Thyroid gland (tissue), 4 donors: ENCODE measurements at regions not wholly inside any gene's neighbourhood (a gene's known extent, or its start where the extent isn't known, plus 50 kb on each side); places are given as distances from the start of the nearest gene placed in this dataset.

Experiments used
- DNase-seq, 2 donors: peaks; one replicate each; pipeline ENCODE4 v3.0.0-alpha.2; 2019
- H3K27ac ChIP-seq, 3 donors: fragments of 200-600 bp; sonication (generic); 1 replicate in 2 of 3; 2 replicates in 1 of 3; pipeline ENCODE4 v1.5.1; 2016 to 2019; ENCODE audit warnings: mild to moderate bottlenecking in 1 of 3, moderate library complexity in 1 of 3
- H3K27me3 ChIP-seq: fragments of 200-600 bp; sonication (generic); one replicate; pipeline ENCODE4 v1.5.1; 2019
- H3K36me3 ChIP-seq, 2 donors: fragments of 200-600 bp; sonication (generic); one replicate each; pipeline ENCODE4 v1.5.1; 2016 to 2019
- H3K4me1 ChIP-seq, 2 donors: fragments of 200-600 bp; sonication (generic); one replicate each; pipeline ENCODE4 v1.5.1; 2017 to 2019
- H3K4me3 ChIP-seq, 3 donors: fragments of 200-600 bp; sonication (generic); replicated peaks in 1 of 3; 1 replicate in 2 of 3; 2 replicates in 1 of 3; pipeline ENCODE4 v1.5.1; 2016; ENCODE audit warnings: mild to moderate bottlenecking in 1 of 3
- H3K9me3 ChIP-seq: fragments of 200-600 bp; sonication (generic); one replicate; pipeline ENCODE4 v1.5.1; 2017
- POLR2A ChIP-seq, 2 donors: fragments of 450-650 bp; IDR thresholded peaks; one replicate each; pipeline ENCODE4 v1.6.1; 2017; ENCODE audit warnings: antibody characterized with exemption in 2 of 2, mild to moderate bottlenecking in 2 of 2, moderate library complexity in 1 of 2
- WGBS, 2 donors: methylation state at CpG; one replicate each; pipeline ENCODE4 v1.1.5; 2017; 5-methylcytosine and 5-hydroxymethylcytosine counted together
- intact Hi-C: fragments of 100-400 bp; cut with DNase I; formaldehyde crosslinking; loops from one replicate; pipeline ENCODE4 v1.15.1; 2023
- TF ChIP-seq, protein P1 (sequence below), 6 experiments: fragments of 200-600 bp in 3 of 6; fragments of 450-650 bp in 3 of 6; sonication (generic) in 3 of 6; IDR thresholded peaks; one replicate each; pipeline ENCODE4 v1.5.1; 2016 to 2019; ENCODE audit warnings: antibody characterized with exemption in 6 of 6, mild to moderate bottlenecking in 2 of 6, inconsistent platforms in 1 of 6, moderate library complexity in 1 of 6

DNA sequence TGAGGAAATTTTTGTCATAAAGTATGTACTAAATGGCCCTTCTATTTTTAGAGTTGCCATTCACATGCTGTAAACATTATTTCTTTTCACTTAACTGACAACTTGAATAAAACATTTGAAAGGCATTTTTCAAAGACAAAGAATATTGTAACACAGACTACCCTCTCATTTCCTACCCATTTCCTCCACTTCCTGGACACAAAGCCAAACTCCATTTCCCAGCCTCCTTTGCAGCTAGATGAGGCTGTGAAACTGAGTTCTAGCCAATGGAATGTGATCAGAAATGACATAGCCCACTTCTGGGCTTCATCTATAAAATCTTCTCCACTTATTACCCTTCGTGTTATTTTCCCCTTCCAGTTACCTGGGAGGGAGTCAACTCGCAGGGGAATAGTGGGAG is 288.9 kb upstream of the DPH6 start:
- no peak overlapping the region for H3K4me3 ChIP-seq
- H3K4me1 ChIP-seq = no peaks in the 10 kb centered on the region
- H3K27me3 ChIP-seq = no peaks in the 10 kb centered on the region
- TF ChIP-seq POLR2A (IDR thresholded peaks at IDR 0.05) = no peak
- TF ChIP-seq, protein P1, sequence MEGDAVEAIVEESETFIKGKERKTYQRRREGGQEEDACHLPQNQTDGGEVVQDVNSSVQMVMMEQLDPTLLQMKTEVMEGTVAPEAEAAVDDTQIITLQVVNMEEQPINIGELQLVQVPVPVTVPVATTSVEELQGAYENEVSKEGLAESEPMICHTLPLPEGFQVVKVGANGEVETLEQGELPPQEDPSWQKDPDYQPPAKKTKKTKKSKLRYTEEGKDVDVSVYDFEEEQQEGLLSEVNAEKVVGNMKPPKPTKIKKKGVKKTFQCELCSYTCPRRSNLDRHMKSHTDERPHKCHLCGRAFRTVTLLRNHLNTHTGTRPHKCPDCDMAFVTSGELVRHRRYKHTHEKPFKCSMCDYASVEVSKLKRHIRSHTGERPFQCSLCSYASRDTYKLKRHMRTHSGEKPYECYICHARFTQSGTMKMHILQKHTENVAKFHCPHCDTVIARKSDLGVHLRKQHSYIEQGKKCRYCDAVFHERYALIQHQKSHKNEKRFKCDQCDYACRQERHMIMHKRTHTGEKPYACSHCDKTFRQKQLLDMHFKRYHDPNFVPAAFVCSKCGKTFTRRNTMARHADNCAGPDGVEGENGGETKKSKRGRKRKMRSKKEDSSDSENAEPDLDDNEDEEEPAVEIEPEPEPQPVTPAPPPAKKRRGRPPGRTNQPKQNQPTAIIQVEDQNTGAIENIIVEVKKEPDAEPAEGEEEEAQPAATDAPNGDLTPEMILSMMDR (IDR thresholded peaks at IDR 0.05) = no peak
- no peak overlapping the region for H3K27ac ChIP-seq
- H3K36me3 ChIP-seq = no peaks in the 10 kb centered on the region
- whole genome bisulfite sequencing, 2 donors = 78 to 79% methylated on average over 2 of the region's 2 CpGs
- DNase-seq = no peak
- intact Hi-C loops = no loop called here
- no peaks in the 10 kb centered on the region for H3K9me3 ChIP-seq

DNA sequence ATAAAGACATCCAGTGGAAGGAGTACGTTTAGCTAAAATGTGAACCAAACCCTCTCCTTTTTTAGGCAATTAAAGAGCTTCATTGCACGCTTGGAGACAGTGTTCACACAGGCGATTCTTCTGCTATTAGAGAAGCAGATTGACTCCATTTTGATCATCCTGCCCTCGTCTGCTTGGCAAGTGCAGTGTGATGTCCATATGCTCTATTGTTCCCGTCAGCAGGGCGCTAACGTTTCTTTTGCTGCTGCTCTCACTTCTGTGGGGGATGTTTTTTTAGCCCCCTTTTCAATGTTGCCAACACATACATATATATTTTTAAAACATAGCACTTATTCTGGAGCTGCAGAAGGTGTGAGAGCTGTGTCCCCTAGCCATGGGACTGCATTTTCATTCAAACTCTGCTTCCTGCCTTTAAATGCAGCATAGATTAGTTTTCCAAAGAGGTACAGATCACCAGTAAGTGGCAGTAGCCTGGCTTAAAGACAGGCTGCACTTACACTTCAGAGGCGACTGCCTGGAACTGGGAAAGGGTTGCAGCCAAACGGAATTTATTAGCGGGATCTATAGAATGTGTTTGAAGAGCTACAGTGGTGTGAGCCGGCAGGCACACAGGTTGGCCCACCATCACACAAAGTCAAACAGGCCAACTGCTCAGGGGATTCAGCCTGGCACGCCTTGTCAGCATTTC is 292.6 kb upstream of the DPH6 start:
- WGBS, 2 donors = 72 to 74% methylated on average over 12 of the region's 12 CpGs
- no peaks in the 10 kb centered on the region for H3K27me3 ChIP-seq
- no peaks in the 10 kb centered on the region for H3K9me3 ChIP-seq
- no peak overlapping the region for H3K27ac ChIP-seq
- H3K4me1 ChIP-seq = no peaks in the 10 kb centered on the region
- no peak overlapping the region for H3K4me3 ChIP-seq
- TF ChIP-seq, protein P1 (IDR thresholded peaks at IDR 0.05) = no peak
- TF ChIP-seq POLR2A (IDR thresholded peaks at IDR 0.05) = no peak
- intact Hi-C loops = no loop called here
- no peaks in the 10 kb centered on the region for H3K36me3 ChIP-seq
- no peak for DNase-seq

DNA sequence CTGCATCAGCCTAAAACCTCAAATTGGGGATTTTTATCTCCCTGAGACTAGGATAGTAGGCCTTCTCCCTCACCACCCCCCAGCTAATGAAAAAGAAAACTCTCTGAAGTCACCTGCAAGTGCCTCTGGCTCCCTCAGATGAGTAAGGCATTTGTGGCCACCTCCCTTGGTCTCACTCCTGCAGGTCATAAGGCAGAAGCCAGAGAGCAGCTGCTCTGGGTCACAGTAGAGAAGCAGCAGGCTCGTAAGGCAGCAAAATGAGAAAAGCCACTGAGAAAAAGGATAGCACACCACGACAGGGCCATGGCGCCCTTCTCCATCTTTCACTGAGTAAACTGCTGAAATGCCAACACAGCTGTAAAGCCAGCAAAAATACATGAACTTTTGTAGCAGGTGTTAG is 296.7 kb upstream of the DPH6 start:
- Histone ChIP-seq H3K4me3 (no peak overlapping the region), H3K4me1 (no peaks in the 10 kb centered on the region), H3K27ac (no peak overlapping the region), H3K36me3 (no peaks in the 10 kb centered on the region), H3K27me3 (no peaks in the 10 kb centered on the region), H3K9me3 (no peaks in the 10 kb centered on the region)
- DNase-seq = no peak
- no peak for TF ChIP-seq POLR2A (IDR thresholded peaks at IDR 0.05)
- TF ChIP-seq, protein P1 (IDR thresholded peaks at IDR 0.05) = no peak
- intact Hi-C loops = no loop called here
- WGBS, 2 donors = 86 to 87% methylated on average over 3 of the region's 3 CpGs

DNA sequence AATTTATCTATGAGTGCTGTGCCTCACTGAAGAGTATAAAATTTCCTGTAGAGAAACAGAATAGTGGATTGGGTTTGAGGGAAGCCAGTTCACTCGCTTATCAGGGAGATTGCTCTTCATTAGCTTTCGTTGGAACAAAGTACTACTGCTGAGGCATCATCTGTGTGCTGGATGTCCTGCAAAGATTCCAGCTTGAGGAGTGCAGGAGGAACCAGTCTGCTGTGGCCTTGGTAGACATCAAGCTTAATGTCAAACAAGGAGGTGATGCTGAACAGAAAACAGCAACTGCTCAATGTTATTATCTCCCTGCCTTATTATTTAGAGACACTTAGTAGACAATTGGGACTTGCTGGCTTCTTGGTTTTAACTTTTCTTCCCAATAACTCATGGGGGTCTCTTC is 297.5 kb upstream of the DPH6 start:
- 87 to 88% methylated on average over 2 of the region's 2 CpGs for WGBS, 2 donors
- H3K27me3 ChIP-seq = no peaks in the 10 kb centered on the region
- intact Hi-C loops = no loop called here
- no peaks in the 10 kb centered on the region for H3K36me3 ChIP-seq
- H3K9me3 ChIP-seq = no peaks in the 10 kb centered on the region
- TF ChIP-seq, protein P1 (IDR thresholded peaks at IDR 0.05) = no peak
- no peak for TF ChIP-seq POLR2A (IDR thresholded peaks at IDR 0.05)
- DNase-seq = no peak
- H3K4me3 ChIP-seq = no peak overlapping the region
- H3K27ac ChIP-seq = no peak overlapping the region
- H3K4me1 ChIP-seq = no peaks in the 10 kb centered on the region

DNA sequence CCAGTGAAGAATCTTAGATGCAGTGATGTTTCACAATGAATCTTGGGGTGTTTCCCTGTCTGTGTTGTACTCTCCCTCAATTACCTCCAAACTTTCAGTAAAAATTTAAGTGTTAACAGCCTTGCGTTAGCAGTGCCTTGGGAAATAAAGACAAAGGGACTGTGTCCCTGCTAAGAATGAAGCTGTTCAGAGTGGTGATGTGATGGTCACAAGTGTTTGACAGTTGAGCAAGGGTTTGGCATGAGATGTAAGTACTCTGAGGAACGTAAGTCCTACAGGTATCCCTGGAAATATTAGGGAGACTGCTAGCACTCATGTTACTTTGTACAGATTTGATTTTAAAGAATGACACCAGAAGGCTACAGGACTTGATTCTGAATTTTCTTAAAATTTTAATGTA is 304.3 kb upstream of the DPH6 start:
- TF ChIP-seq, protein P1 (IDR thresholded peaks at IDR 0.05) = no peak
- TF ChIP-seq POLR2A (IDR thresholded peaks at IDR 0.05) = no peak
- Histone ChIP-seq H3K36me3 (no peaks in the 10 kb centered on the region), H3K27ac (no peak overlapping the region), H3K4me3 (no peak overlapping the region), H3K27me3 (no peaks in the 10 kb centered on the region), H3K9me3 (no peaks in the 10 kb centered on the region), H3K4me1 (no peaks in the 10 kb centered on the region)
- no peak for DNase-seq
- intact Hi-C loops = no loop called here
- 95 to 96% methylated on average over 2 of the region's 2 CpGs for WGBS, 2 donors
